GM12878 (cell line): ENCODE measurements at regions not wholly inside any gene's neighbourhood (a gene's known extent, or its start where the extent isn't known, plus 50 kb on each side); places are given as distances from the start of the nearest gene placed in this dataset.

Experiments used
- ATAC-seq: fragments of 200-7000 bp; cut with Tn5 transposase; 3 replicates; pipeline ENCODE4 v1.9.1; 2020; ENCODE audit warnings: mild to moderate bottlenecking, moderate library complexity
- BruUV-seq: library from RNA; stranded (reverse); fragments of 400-500 nt; replicated peaks from 2 replicates; lab custom pipeline; 2021; lab: Mats Ljungman, UMichigan
- CTCF ChIA-PET: fragments of 300-600 bp; sonication (Branson Sonifier 250); formaldehyde crosslinking; extraction: SDS; loops from one replicate; lab custom pipeline; 2021; ENCODE audit warnings: inconsistent platforms; lab: Yijun Ruan, JAX
- POLR2A ChIA-PET: fragments of 350-600 bp; formaldehyde crosslinking; extraction: SDS; loops from one replicate; lab custom pipeline; 2021; ENCODE audit warnings: inconsistent platforms; lab: Charles Lee
- RAD21 ChIA-PET: fragments of 300-600 bp; sonication (Branson Sonifier 250); formaldehyde crosslinking; loops from one replicate; lab custom pipeline; 2023; ENCODE audit warnings: antibody characterized with exemption; ENCODE audit not compliant: unreplicated experiment; lab: Charles Lee
- SMC1A ChIA-PET: fragments of 300-600 bp; sonication (Branson Sonifier 250); formaldehyde crosslinking; loops from one replicate; lab custom pipeline; 2023; ENCODE audit not compliant: unreplicated experiment, uncharacterized antibody; lab: Charles Lee
- DNase-seq: peaks from one replicate; pipeline ENCODE4 v3.0.0-alpha.2; 2011; ENCODE audit warnings: low read depth, low spot score
- FAIRE-seq: peaks from 3 replicates; lab custom pipeline; 2011; peaks lifted over from hg19 to GRCh38; lab: Jason Lieb, UNC
- H2AFZ ChIP-seq: 2 replicates; pipeline ENCODE4 v1.6.0; 2011; ENCODE audit warnings: low read depth, low read length, control low read depth; ENCODE audit not compliant: control insufficient read depth
- H3K27ac ChIP-seq: 2 replicates; pipeline ENCODE4 v1.5.1; 2011; ENCODE audit warnings: control low read depth; ENCODE audit not compliant: control insufficient read depth, insufficient read depth
- H3K27me3 ChIP-seq, 2 experiments: replicated peaks in 1 of 2; 2 replicates each; pipeline versions ENCODE4 v1.6.0 to v1.6.1; 2011; ENCODE audit warnings: low read length in 1 of 2; ENCODE audit not compliant: control insufficient read depth in 2 of 2, insufficient read depth in 2 of 2
- H3K36me3 ChIP-seq, 2 experiments: 2 replicates each; pipeline ENCODE4 v1.5.1; 2011; ENCODE audit warnings: low read length in 1 of 2; ENCODE audit not compliant: control insufficient read depth in 2 of 2, insufficient read depth in 2 of 2
- H3K4me1 ChIP-seq: 2 replicates; pipeline ENCODE4 v1.6.1; 2011; ENCODE audit warnings: mild to moderate bottlenecking, low read length, moderate library complexity, mixed read lengths; ENCODE audit not compliant: control insufficient read depth, insufficient read depth
- H3K4me2 ChIP-seq: 2 replicates; pipeline ENCODE4 v1.6.0; 2011; ENCODE audit warnings: control low read depth; ENCODE audit not compliant: control insufficient read depth, insufficient read depth
- H3K4me3 ChIP-seq: fragments of 200-600 bp; sonication (generic); 2 replicates; pipeline ENCODE4 v1.5.1; 2016
- H3K79me2 ChIP-seq: 2 replicates; pipeline ENCODE4 v1.6.0; 2011; ENCODE audit warnings: low read length; ENCODE audit not compliant: control insufficient read depth, insufficient read depth
- H3K9ac ChIP-seq: 2 replicates; pipeline ENCODE4 v1.8.0; 2011; ENCODE audit warnings: low read length, control low read depth, mixed read lengths; ENCODE audit not compliant: control insufficient read depth, insufficient read depth
- H3K9me3 ChIP-seq: replicated peaks from 3 replicates; pipeline ENCODE4 v1.5.1; 2011; ENCODE audit warnings: mild to moderate bottlenecking, low read length; ENCODE audit not compliant: control insufficient read depth, insufficient read depth
- H4K20me1 ChIP-seq: 2 replicates; pipeline ENCODE4 v1.6.0; 2011; ENCODE audit not compliant: control insufficient read depth, insufficient read depth
- BCL11A ChIP-seq: IDR thresholded peaks from 2 replicates; pipeline ENCODE4 v1.6.1; 2011; ENCODE audit warnings: low read depth, low read length
- ESRRA ChIP-seq: IDR thresholded peaks from 2 replicates; pipeline ENCODE4 v1.6.1; 2012; ENCODE audit warnings: mild to moderate bottlenecking, low read length, improper control_type of control experiment
- FOXK2 ChIP-seq: fragments of 450-650 bp; IDR thresholded peaks from 2 replicates; pipeline ENCODE4 v1.6.1; 2017; ENCODE audit warnings: mild to moderate bottlenecking, moderate library complexity
- KDM1A ChIP-seq: fragments of 200-600 bp; sonication (generic); IDR thresholded peaks from 2 replicates; pipeline ENCODE4 v1.6.1; 2016; ENCODE audit warnings: borderline replicate concordance
- LARP7 ChIP-seq: fragments of 450-650 bp; IDR thresholded peaks from 2 replicates; pipeline ENCODE4 v1.6.1; 2017; ENCODE audit warnings: mild to moderate bottlenecking
- PML ChIP-seq: IDR thresholded peaks from 2 replicates; pipeline ENCODE4 v1.6.1; 2012; ENCODE audit warnings: low read length, inconsistent platforms
- SPI1 ChIP-seq: IDR thresholded peaks from 2 replicates; pipeline ENCODE4 v1.6.1; 2011; ENCODE audit warnings: low read depth, mild to moderate bottlenecking, low read length, moderate library complexity, borderline replicate concordance; ENCODE audit not compliant: insufficient read depth
- SREBF2 ChIP-seq: IDR thresholded peaks from 2 replicates; pipeline ENCODE4 v1.6.1; 2012; ENCODE audit warnings: mild to moderate bottlenecking, low read length
- TAF1 ChIP-seq: IDR thresholded peaks from 2 replicates; pipeline ENCODE4 v1.6.1; 2011; ENCODE audit warnings: mild to moderate bottlenecking, low read depth, low read length, borderline replicate concordance
- WGBS: methylation state at CpG from one replicate; pipeline ENCODE4 v1.1.6; 2016; ENCODE audit warnings: low lambda C conversion rate; ENCODE audit not compliant: insufficient replicate concordance, insufficient coverage; ENCODE audit errors: missing lambda C conversion rate; 5-methylcytosine and 5-hydroxymethylcytosine counted together
- in situ Hi-C: fragments of 300-500 bp; cut with MboI; formaldehyde crosslinking; loops from 9 replicates; pipeline ENCODE4 v1.14.3; 2018; ENCODE audit warnings: mixed read lengths
- intact Hi-C: fragments of 100-400 bp; cut with micrococcal nuclease; formaldehyde crosslinking; loops from one replicate; pipeline ENCODE4 v1.14.2; 2022; ENCODE audit not compliant: unreplicated experiment
- TF ChIP-seq, protein P1 (sequence below): fragments of 150-350 bp; IDR thresholded peaks from 2 replicates; pipeline ENCODE4 v1.6.1; 2016; ENCODE audit warnings: low read depth, low read length
- TF ChIP-seq, protein P2 (sequence below): fragments of 450-650 bp; IDR thresholded peaks from 2 replicates; pipeline ENCODE4 v1.6.1; 2018; ENCODE audit warnings: borderline replicate concordance, mild to moderate bottlenecking; ENCODE audit not compliant: partially characterized antibody

DNA sequence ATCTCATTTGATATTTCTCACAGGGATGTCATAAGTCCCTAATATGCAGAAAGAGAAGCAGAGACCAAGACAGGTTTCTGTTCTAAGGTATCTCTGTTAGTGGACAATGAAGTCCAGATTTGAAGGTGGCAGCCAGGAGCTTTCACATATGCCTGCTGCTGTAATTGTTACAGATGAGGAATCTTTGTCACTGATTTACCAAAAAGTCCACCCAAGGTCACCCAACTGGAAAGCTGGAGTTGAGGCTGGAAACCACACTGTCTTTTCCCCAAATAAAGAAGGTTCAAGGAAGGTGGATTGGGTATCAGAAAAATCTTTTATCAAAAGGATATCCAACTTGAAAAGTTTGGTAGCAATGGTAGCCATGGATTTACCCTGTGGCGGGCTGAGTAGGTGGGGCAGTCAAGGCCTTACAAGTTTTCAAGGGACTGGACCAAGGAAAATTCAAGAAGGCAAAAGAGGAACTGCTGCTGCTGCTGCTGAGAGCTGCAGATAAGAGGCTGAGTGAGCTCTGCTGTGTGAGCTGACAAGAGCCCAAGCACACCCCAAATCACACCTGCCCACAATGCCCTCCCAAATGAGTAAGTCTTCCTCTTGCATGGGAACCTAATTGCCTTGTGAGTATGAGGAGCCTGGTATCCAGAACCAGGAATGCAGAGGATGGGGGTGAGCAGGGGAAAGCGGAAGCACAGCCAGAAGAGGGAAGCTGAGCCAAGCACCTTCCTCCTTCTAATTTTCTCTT is 241.2 kb downstream of the ANAPC1 start:
- no peak overlapping the region for H3K4me3 ChIP-seq
- RAD21 ChIA-PET = no interaction called here
- FAIRE-seq = no peak
- CTCF ChIA-PET = no interaction called here
- H3K27ac ChIP-seq = no peak overlapping the region
- H3K36me3 ChIP-seq = no peaks in the 10 kb centered on the region
- ATAC-seq = no peak
- H3K9ac ChIP-seq = no peak overlapping the region
- BruUV-seq = no TSS peak
- in situ Hi-C loops (no loop called here), intact Hi-C loops (no loop called here)
- SMC1A ChIA-PET = interaction anchor here (0.7 kb wide), 1 partner anchor 15 kb away, joined by 3 read pairs; no protein-coding TSS in a partner anchor
- no peak overlapping the region for H3K4me2 ChIP-seq
- POLR2A ChIA-PET = no interaction called here
- WGBS = 38% methylated on average over 2 of the region's 2 CpGs
- DNase-seq = no peak
- no peaks in the 10 kb centered on the region; the same call in 1 of the 3 replicates for H3K9me3 ChIP-seq
- peak; percentile 63; the same call in 1 of the 2 replicates for TF ChIP-seq SPI1
- TF ChIP-seq, protein P1, sequence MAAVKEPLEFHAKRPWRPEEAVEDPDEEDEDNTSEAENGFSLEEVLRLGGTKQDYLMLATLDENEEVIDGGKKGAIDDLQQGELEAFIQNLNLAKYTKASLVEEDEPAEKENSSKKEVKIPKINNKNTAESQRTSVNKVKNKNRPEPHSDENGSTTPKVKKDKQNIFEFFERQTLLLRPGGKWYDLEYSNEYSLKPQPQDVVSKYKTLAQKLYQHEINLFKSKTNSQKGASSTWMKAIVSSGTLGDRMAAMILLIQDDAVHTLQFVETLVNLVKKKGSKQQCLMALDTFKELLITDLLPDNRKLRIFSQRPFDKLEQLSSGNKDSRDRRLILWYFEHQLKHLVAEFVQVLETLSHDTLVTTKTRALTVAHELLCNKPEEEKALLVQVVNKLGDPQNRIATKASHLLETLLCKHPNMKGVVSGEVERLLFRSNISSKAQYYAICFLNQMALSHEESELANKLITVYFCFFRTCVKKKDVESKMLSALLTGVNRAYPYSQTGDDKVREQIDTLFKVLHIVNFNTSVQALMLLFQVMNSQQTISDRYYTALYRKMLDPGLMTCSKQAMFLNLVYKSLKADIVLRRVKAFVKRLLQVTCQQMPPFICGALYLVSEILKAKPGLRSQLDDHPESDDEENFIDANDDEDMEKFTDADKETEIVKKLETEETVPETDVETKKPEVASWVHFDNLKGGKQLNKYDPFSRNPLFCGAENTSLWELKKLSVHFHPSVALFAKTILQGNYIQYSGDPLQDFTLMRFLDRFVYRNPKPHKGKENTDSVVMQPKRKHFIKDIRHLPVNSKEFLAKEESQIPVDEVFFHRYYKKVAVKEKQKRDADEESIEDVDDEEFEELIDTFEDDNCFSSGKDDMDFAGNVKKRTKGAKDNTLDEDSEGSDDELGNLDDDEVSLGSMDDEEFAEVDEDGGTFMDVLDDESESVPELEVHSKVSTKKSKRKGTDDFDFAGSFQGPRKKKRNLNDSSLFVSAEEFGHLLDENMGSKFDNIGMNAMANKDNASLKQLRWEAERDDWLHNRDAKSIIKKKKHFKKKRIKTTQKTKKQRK = no peak
- H2AFZ ChIP-seq = no peak overlapping the region
- no peaks in the 10 kb centered on the region for H3K79me2 ChIP-seq
- H4K20me1 ChIP-seq = no peaks in the 10 kb centered on the region
- H3K4me1 ChIP-seq = no peaks in the 10 kb centered on the region
- peaks cover 2 to 3% of the 10 kb centered on the region in 2 experiments; a peak in 1 of 4 replicates for H3K27me3 ChIP-seq

DNA sequence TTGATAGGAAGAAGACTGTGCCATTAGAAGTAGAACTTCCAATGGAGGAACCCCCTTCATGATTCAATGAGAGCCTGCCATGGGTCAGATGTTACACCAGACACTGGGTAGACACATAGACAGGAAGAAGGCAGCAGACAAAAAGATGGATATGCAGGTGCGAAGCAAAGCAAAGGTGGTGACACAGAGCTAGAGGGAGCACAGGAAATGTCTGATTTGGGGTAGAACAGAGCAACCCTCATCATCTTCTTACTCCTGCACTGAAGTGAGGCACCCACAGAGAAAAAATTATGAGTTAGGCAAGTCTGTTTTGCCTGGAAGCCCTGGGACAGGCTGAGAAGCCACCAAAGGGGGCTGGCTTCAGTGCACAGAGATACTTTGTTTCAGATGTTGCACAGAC is 240.2 kb downstream of the ANAPC1 start:
- intact Hi-C loops (no loop called here), in situ Hi-C loops (no loop called here)
- no peak overlapping the region for H3K9ac ChIP-seq
- RAD21 ChIA-PET = no interaction called here
- H3K4me2 ChIP-seq = no peak overlapping the region
- H3K4me1 ChIP-seq = no peaks in the 10 kb centered on the region
- H2AFZ ChIP-seq = no peak overlapping the region
- SMC1A ChIA-PET = no interaction called here
- H3K4me3 ChIP-seq = no peak overlapping the region
- ATAC-seq = no peak
- peaks cover 2 to 3% of the 10 kb centered on the region in 2 experiments; a peak in 1 of 4 replicates for H3K27me3 ChIP-seq
- no peak for FAIRE-seq
- 23% methylated on average over 1 of the region's 1 CpG for WGBS
- no peak for DNase-seq
- no peaks in the 10 kb centered on the region for H4K20me1 ChIP-seq
- H3K36me3 ChIP-seq = no peaks in the 10 kb centered on the region
- TF ChIP-seq SREBF2 = no peak
- TF ChIP-seq LARP7 = no peak
- no peak for TF ChIP-seq ESRRA
- TF ChIP-seq BCL11A = no peak
- TF ChIP-seq, protein P2, sequence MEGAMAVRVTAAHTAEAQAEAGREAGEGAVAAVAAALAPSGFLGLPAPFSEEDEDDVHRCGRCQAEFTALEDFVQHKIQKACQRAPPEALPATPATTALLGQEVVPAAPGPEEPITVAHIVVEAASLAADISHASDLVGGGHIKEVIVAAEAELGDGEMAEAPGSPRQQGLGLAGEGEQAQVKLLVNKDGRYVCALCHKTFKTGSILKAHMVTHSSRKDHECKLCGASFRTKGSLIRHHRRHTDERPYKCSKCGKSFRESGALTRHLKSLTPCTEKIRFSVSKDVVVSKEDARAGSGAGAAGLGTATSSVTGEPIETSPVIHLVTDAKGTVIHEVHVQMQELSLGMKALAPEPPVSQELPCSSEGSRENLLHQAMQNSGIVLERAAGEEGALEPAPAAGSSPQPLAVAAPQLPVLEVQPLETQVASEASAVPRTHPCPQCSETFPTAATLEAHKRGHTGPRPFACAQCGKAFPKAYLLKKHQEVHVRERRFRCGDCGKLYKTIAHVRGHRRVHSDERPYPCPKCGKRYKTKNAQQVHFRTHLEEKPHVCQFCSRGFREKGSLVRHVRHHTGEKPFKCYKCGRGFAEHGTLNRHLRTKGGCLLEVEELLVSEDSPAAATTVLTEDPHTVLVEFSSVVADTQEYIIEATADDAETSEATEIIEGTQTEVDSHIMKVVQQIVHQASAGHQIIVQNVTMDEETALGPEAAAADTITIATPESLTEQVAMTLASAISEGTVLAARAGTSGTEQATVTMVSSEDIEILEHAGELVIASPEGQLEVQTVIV = no peak
- no peak for TF ChIP-seq PML
- TF ChIP-seq FOXK2 = no peak
- TF ChIP-seq KDM1A = no peak
- TF ChIP-seq TAF1 = no peak
- POLR2A ChIA-PET = no interaction called here
- CTCF ChIA-PET = no interaction called here
- H3K27ac ChIP-seq = no peak overlapping the region
- no peaks in the 10 kb centered on the region; the same call in 1 of the 3 replicates for H3K9me3 ChIP-seq
- H3K79me2 ChIP-seq = no peaks in the 10 kb centered on the region
- BruUV-seq = no TSS peak
